ENCODE measurements at regions not wholly inside any gene's neighbourhood (a gene's known extent, or its start where the extent isn't known, plus 50 kb on each side); places are given as distances from the start of the nearest gene placed in this dataset.

DNA sequence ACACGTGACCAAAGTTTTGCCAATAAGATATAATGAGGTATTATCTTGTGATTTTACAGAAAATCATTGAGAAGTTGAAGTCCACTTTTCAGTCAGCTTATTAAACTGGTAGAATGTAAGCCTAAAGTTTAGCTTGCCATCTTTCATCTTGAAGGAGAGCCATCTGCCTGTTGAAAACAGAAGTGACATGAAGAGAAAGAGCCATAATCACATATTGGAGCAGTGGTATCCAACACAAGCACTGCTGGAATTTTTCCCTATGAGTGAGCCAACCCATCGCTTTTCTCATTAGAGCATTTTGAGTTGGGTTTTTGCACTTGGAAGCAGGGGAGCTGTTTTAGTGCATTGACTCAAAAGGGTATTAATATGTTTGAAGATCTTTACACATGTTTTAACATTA lies 117.6 kb upstream of the FERD3L start (continued):
- TF ChIP-seq SP1 (CRISPR knock-in tag; conservative IDR thresholded peaks at IDR 0.05): no peak
- no peak for TF ChIP-seq PRRX2 (CRISPR knock-in tag; IDR thresholded peaks at IDR 0.05)

DNA sequence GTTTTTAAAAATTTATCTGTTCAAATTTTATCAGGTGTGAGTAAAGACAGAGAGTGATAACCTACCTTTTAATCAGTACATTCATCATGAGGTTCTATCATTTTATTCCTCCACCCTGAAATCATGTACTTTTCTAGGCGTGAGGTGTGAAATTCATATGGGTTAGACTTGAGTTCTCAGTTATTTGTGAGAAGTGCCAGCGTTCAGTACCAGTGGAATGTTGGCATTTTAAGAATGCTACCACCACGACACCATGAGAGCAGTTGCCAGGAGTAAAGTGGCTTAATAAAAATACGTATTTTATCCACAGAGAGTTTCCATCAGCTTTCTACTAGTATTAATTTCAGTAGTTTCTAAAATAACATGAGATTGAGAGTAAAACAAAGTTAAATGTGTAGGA lies 104.1 kb upstream of the FERD3L start:
- CTCF ChIA-PET: no interaction called here

More for the DNA sequence above, 104.1 kb upstream of the FERD3L start:
- Mint-ChIP-seq H3K27ac (no peak overlapping the region), H3K4me3 (no peak overlapping the region), H3K27me3 (ENCODE audit: low read depth) (no peaks in the 10 kb centered on the region), H3K4me1 (no peaks in the 10 kb centered on the region), H3K9me3 (peaks cover 11% of the 10 kb centered on the region), H3K36me3 (no peaks in the 10 kb centered on the region)
- DNase-seq (ENCODE audit: low spot score) (no peak), ATAC-seq (no peak)
- POLR2A ChIA-PET: no interaction called here
- TF ChIP-seq ZNF232 (CRISPR knock-in tag; IDR thresholded peaks at IDR 0.05) (no peak), SMAD4 (CRISPR knock-in tag; IDR thresholded peaks at IDR 0.05) (no peak), NR1H2 (CRISPR knock-in tag; IDR thresholded peaks at IDR 0.05) (no peak)
- TF ChIP-seq, protein P1, sequence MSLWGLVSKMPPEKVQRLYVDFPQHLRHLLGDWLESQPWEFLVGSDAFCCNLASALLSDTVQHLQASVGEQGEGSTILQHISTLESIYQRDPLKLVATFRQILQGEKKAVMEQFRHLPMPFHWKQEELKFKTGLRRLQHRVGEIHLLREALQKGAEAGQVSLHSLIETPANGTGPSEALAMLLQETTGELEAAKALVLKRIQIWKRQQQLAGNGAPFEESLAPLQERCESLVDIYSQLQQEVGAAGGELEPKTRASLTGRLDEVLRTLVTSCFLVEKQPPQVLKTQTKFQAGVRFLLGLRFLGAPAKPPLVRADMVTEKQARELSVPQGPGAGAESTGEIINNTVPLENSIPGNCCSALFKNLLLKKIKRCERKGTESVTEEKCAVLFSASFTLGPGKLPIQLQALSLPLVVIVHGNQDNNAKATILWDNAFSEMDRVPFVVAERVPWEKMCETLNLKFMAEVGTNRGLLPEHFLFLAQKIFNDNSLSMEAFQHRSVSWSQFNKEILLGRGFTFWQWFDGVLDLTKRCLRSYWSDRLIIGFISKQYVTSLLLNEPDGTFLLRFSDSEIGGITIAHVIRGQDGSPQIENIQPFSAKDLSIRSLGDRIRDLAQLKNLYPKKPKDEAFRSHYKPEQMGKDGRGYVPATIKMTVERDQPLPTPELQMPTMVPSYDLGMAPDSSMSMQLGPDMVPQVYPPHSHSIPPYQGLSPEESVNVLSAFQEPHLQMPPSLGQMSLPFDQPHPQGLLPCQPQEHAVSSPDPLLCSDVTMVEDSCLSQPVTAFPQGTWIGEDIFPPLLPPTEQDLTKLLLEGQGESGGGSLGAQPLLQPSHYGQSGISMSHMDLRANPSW (CRISPR knock-in tag; conservative IDR thresholded peaks at IDR 0.05; ENCODE audit: low read depth): no peak
- TF ChIP-seq, protein P2, sequence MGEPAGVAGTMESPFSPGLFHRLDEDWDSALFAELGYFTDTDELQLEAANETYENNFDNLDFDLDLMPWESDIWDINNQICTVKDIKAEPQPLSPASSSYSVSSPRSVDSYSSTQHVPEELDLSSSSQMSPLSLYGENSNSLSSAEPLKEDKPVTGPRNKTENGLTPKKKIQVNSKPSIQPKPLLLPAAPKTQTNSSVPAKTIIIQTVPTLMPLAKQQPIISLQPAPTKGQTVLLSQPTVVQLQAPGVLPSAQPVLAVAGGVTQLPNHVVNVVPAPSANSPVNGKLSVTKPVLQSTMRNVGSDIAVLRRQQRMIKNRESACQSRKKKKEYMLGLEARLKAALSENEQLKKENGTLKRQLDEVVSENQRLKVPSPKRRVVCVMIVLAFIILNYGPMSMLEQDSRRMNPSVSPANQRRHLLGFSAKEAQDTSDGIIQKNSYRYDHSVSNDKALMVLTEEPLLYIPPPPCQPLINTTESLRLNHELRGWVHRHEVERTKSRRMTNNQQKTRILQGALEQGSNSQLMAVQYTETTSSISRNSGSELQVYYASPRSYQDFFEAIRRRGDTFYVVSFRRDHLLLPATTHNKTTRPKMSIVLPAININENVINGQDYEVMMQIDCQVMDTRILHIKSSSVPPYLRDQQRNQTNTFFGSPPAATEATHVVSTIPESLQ (CRISPR knock-in tag; IDR thresholded peaks at IDR 0.05): no peak
- TF ChIP-seq, protein P3, sequence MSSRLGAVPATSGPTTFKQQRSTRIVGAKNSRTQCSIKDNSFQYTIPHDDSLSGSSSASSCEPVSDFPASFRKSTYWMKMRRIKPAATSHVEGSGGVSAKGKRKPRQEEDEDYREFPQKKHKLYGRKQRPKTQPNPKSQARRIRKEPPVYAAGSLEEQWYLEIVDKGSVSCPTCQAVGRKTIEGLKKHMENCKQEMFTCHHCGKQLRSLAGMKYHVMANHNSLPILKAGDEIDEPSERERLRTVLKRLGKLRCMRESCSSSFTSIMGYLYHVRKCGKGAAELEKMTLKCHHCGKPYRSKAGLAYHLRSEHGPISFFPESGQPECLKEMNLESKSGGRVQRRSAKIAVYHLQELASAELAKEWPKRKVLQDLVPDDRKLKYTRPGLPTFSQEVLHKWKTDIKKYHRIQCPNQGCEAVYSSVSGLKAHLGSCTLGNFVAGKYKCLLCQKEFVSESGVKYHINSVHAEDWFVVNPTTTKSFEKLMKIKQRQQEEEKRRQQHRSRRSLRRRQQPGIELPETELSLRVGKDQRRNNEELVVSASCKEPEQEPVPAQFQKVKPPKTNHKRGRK (CRISPR knock-in tag; IDR thresholded peaks at IDR 0.05; ENCODE audit: borderline replicate concordance): no peak
- TF ChIP-seq, protein P4, sequence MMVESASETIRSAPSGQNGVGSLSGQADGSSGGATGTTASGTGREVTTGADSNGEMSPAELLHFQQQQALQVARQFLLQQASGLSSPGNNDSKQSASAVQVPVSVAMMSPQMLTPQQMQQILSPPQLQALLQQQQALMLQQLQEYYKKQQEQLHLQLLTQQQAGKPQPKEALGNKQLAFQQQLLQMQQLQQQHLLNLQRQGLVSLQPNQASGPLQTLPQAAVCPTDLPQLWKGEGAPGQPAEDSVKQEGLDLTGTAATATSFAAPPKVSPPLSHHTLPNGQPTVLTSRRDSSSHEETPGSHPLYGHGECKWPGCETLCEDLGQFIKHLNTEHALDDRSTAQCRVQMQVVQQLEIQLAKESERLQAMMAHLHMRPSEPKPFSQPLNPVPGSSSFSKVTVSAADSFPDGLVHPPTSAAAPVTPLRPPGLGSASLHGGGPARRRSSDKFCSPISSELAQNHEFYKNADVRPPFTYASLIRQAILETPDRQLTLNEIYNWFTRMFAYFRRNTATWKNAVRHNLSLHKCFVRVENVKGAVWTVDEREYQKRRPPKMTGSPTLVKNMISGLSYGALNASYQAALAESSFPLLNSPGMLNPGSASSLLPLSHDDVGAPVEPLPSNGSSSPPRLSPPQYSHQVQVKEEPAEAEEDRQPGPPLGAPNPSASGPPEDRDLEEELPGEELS (CRISPR knock-in tag; IDR thresholded peaks at IDR 0.05): no peak
- TF ChIP-seq, protein P5, sequence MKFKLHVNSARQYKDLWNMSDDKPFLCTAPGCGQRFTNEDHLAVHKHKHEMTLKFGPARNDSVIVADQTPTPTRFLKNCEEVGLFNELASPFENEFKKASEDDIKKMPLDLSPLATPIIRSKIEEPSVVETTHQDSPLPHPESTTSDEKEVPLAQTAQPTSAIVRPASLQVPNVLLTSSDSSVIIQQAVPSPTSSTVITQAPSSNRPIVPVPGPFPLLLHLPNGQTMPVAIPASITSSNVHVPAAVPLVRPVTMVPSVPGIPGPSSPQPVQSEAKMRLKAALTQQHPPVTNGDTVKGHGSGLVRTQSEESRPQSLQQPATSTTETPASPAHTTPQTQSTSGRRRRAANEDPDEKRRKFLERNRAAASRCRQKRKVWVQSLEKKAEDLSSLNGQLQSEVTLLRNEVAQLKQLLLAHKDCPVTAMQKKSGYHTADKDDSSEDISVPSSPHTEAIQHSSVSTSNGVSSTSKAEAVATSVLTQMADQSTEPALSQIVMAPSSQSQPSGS (CRISPR knock-in tag; IDR thresholded peaks at IDR 0.05; ENCODE audit: borderline replicate concordance, low read depth): no peak
- TF ChIP-seq, protein P6, sequence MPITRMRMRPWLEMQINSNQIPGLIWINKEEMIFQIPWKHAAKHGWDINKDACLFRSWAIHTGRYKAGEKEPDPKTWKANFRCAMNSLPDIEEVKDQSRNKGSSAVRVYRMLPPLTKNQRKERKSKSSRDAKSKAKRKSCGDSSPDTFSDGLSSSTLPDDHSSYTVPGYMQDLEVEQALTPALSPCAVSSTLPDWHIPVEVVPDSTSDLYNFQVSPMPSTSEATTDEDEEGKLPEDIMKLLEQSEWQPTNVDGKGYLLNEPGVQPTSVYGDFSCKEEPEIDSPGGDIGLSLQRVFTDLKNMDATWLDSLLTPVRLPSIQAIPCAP (CRISPR knock-in tag; IDR thresholded peaks at IDR 0.05): no peak
